ENCODE measurements at regions not wholly inside any gene's neighbourhood (a gene's known extent, or its start where the extent isn't known, plus 50 kb on each side); places are given as distances from the start of the nearest gene placed in this dataset.
"Not testable (repeated sequence)": the region's sequence is repeated elsewhere in the genome, so short reads cannot be mapped to it uniquely, and the experiment has no call there.

DNA sequence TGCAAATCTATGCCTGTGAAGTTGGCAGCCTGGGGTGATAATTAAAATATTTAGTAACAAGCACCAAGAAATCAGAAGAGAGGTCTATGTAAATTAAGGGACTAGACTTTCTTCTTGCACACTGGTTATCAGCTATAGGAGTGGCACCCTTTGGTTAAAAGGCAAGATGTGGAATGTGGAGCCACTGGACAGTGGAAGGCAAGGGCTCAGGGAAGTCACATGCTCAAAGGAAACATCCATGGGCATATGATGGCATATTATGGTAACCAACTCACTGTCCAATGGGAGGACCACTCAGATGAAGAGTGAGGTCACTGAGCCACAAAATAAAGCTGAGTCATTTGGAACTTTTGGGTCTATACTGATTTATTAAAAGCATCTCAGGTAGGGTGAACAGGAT lies 165.6 kb upstream of the PRICKLE2 start:
- no peak for DNase-seq (ENCODE audit: low spot score)

DNA sequence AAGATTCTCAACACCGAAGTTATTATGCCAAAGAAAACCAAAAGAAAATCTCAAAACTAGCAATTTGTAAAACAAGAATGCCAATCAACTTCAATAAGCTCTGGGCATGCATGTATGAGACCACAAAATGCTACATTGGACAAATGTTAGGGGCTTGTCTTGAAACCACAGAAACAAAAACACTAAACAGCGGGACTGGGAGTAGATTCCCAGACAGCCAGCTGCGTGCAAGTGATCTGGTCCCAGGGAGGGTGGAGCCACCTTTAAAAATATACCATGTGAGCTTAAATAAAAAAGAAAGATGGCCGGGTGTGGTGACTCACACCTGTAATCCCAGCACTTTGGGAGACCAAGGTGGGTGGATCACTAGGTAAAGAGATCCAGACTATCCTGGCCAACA lies 163.6 kb upstream of the PRICKLE2 start:
- no peak for DNase-seq (ENCODE audit: low spot score)

- DNase-seq (ENCODE audit: low spot score) = no peak
These were observed 162.4 kb upstream of the PRICKLE2 start for GRCh38 chr3:64387688-64388087.

DNA sequence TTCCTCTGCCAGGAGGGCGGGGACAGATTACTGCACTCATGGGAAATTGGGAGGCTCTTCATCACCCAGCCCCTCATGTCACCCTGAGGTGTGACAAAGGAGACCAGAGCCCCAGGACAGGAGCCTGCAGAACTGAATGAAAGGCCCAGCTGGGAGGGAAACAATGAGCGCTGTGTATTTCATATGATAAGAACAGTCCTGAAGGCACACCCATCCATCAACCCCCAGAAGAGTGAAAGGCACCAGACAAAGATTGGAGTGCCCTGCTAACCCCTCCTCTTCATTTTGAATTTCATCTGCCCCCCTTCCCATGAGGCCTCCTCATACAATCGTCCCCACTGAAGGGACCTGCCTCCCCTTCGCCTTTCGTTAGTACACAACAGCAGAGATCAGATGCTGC lies 160.0 kb upstream of the PRICKLE2 start:
- no peak for DNase-seq (ENCODE audit: low spot score)

DNA sequence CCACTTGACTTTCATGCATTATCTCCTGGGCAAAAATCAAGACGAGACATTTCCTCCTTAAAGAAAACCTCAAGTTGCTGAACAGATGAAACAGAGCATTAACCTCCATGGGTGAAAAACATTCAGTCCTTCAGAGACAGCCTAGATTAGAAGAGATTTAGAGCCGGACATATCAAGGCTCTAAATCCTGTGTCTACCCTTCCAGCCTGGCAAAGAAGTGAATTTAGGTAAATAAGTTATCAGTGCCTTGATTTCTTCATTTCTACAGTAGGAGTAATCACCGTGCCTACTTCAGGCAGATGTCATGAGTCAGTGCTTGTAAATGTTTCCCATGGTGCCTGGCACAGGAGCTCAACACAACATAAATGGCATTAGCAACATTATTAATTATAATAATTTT lies 159.3 kb upstream of the PRICKLE2 start:
- no peak for DNase-seq (ENCODE audit: low spot score)

GRCh38 chr3:64382153-64382552 lies 156.9 kb upstream of the PRICKLE2 start:
- DNase-seq (ENCODE audit: low spot score) = no peak

DNA sequence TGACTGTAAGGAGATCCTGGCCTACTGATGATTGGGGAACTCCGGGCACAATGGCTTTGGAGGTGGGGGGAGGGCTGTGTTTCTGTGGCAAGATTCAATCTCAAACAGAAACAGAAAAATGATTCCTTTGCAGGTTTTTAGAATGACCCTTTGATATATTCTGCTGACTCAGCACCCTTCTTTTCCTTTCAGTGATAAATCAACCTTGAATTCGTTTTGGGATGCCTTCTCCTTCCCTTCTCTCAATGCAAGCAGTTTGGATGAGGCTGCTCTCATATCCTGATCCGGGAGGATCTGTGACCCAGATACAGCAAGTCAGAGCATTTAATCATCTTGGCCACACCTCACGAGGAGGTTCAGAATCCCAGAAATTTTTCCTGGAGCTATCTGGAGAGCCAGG lies 156.1 kb upstream of the PRICKLE2 start:
- no peak for DNase-seq (ENCODE audit: low spot score)

DNA sequence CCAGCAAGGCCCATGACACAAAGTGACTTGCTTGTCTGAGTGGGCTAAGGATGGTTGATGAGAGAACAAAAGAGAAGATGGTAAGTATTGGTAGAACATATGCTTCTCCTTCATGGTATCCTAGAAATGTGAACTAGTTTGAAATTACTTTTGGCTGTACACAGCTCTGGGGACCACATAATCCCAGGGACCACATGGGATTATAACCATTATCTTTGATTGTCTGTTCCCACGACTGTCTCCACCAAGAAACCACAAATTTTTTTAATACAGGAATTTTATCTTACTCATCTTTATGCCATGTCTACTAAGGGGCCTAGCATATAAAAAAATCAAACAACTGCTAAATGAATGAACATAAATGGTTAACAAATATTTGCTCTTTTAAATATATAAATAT lies 155.3 kb upstream of the PRICKLE2 start:
- no peak for DNase-seq (ENCODE audit: low spot score)

GRCh38 chr3:64379221-64379620 lies 154.0 kb upstream of the PRICKLE2 start:
- no peak for DNase-seq (ENCODE audit: low spot score)

GRCh38 chr3:64377942-64378341 lies 152.7 kb upstream of the PRICKLE2 start:
- no peak for DNase-seq (ENCODE audit: low spot score)

DNA sequence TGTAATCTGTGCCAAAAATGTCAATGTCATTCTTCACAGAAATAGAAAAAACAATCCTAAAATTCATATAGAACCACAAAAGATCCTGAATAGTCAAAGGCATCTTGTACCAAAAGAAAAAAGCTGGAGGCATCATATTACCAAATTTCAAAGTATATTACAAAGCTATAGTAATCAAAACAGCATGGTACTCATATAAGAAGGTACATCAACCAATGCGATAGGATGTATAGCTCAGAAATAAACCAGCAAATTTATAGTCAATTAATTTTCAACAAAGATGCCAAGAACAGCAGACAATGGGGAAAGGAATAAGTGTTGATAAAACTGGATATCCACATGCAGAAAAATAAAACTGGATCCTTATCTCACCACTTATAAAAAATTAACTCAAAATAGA lies 150.5 kb upstream of the PRICKLE2 start:
- no peak for DNase-seq (ENCODE audit: low spot score)

- DNase-seq (ENCODE audit: low spot score) = no peak
These were observed 144.1 kb upstream of the PRICKLE2 start for GRCh38 chr3:64369390-64369789.

GRCh38 chr3:64368257-64369020 lies 143.2 kb upstream of the PRICKLE2 start:
- peak; percentile 53 for DNase-seq (ENCODE audit: low spot score)

- DNase-seq (ENCODE audit: low spot score) = no peak
These were observed 140.6 kb upstream of the PRICKLE2 start for GRCh38 chr3:64365877-64366276.

- DNase-seq (ENCODE audit: low spot score) = no peak
These were observed 138.6 kb upstream of the PRICKLE2 start for GRCh38 chr3:64363842-64364241.

DNA sequence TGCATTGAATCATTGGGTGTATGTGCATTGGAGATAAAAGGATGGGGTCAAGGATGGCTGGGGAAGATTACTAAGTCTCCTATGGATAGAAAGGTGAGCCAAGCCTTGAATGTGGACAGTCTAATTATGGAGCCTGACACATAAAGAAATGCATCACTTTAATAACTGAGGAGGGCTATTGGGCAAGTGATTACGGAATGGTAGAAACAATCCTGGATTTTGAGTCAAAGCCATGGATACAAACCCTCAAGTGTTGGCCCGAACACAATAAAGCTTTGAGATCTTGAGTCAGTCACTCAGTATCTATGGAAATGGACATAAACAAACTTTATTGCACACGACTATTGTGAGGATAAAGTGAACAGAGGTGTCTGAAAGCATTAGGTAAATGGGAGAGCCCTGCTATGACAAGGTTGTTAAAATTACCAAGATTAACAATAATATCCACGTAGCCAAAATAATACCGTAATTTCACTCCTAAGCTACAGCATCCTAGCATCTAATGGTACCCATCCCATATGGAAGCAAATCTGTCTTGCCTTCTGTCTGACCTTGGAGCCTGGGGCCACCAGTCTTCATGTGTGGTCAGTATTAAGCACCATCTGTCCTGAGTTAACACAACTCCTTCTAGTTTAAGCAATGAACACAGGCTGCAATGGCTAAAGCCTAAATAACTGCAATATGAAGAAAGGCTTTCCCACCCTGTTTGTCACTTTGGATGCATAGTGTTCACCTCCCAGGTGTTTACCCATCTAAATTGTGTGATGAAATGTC lies 136.9 kb upstream of the PRICKLE2 start:
- DNase-seq (ENCODE audit: low spot score) = no peak

DNA sequence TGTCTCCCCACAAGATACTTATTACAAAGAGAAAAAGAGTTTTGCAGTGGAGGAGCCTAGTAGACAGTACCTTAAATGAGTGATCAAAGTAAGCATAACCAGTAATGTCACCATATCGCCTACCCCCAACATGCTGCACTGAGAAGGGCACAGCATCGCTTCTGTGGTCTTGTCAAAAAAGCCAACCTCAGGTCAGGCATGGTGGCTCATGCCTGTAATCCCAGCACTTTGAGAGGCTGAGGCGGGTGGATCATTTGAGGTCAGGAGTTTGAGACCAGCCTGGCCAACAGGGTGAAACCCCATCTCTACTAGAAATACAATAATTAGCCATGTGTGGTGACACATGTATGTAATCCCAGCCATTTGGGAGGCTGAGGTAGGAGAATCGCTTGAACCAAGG lies 135.8 kb upstream of the PRICKLE2 start:
- DNase-seq (ENCODE audit: low spot score) = not testable (repeated sequence)

DNA sequence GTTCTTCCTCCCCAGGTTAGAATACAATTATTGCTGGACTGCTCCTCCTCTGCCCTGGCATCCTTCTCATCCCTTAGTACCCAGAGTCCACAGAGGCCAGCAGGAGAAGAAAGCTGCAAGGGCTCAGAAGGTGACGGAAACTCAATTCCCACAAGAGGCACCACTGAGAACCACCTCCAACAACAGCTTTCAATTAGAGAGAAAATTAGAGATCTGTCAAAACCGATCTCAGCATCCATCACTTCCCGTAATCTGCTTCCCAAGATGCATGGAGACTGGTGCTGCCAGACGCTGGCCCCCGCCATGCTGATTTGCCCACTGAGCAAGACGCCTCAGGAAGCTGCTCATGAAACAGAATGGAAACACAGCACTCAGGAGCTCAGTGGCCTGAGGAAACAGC lies 135.0 kb upstream of the PRICKLE2 start:
- DNase-seq (ENCODE audit: low spot score) = no peak

DNA sequence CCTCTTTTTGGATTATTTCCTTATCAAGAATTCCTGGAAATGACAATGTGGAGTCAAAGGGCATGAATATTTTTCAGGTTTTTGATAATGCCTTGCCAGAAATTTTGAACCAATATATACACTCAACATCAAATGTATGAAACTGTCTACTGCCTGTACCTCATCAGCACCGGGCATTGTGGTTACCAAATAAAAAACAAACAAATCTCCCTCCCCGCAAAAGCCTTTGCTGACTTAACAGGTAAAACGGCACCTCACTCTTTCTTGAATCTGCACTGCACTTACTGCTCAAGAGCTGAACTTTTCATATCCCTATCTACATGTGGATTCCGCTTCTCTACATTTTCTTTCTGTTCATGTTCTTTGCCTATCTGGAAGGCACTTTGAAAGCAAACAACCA lies 134.5 kb upstream of the PRICKLE2 start:
- DNase-seq (ENCODE audit: low spot score) = no peak

GRCh38 chr3:64358853-64359252 lies 133.6 kb upstream of the PRICKLE2 start:
- no peak for DNase-seq (ENCODE audit: low spot score)

DNA sequence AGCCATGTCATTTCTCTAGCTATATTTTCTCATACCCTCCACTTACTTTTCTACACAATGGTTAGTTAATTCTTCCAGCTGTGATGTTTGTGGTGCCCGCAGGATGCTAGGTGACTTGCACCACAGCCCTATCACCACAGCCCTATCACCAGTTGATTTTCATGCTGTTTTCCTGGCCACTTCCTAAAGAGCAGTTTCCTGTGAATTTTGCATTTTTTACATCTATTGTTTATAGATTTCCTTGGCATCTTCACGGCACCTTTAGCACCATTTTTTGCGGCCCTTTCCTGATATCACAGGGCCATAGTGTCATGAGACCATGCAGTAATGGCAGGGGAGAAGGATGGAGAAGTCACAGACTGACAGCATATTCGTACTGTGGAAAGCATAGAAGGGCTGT lies 132.9 kb upstream of the PRICKLE2 start:
- DNase-seq (ENCODE audit: low spot score) = no peak

DNA sequence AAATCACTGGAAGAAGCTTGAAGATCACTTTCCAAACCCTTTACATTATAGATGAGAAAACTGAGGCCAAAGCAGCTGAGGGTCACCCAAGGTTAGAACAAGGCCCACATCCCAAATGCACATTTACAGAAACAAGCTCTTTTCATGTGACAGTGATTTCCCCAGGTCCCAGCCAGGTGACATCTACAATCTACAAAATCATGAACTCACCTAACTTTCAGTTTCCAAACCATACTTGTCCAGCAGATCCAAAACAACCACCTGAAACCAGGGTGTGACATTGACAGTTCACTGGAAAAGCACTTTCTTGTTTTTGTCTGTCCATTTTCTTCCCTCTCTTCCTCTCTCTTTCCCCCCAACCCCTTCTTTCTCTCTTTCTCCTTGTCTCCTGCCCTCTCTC lies 132.2 kb upstream of the PRICKLE2 start:
- DNase-seq (ENCODE audit: low spot score) = no peak

- no peak for DNase-seq (ENCODE audit: low spot score)
These were observed 130.1 kb upstream of the PRICKLE2 start for GRCh38 chr3:64355401-64355807.

GRCh38 chr3:64354956-64355355 lies 129.7 kb upstream of the PRICKLE2 start:
- DNase-seq (ENCODE audit: low spot score) = no peak
